Body of pancreas (tissue), 4 donors: ENCODE measurements at regions not wholly inside any gene's neighbourhood (a gene's known extent, or its start where the extent isn't known, plus 50 kb on each side); places are given as distances from the start of the nearest gene placed in this dataset.

Source experiments
- CTCF ChIP-seq, 7 experiments: fragments of 450-650 bp in 4 of 7; fragments of 200-600 bp in 3 of 7; sonication (generic) in 3 of 7; IDR thresholded peaks; one replicate each; pipeline ENCODE4 v1.5.1; 2016 to 2019; ENCODE audit warnings: antibody characterized with exemption in 7 of 7
- POLR2A ChIP-seq, 3 donors: fragments of 450-650 bp; IDR thresholded peaks; one replicate each; pipeline ENCODE4 v1.6.1; 2016; ENCODE audit warnings: antibody characterized with exemption in 3 of 3, mild to moderate bottlenecking in 2 of 3

DNA sequence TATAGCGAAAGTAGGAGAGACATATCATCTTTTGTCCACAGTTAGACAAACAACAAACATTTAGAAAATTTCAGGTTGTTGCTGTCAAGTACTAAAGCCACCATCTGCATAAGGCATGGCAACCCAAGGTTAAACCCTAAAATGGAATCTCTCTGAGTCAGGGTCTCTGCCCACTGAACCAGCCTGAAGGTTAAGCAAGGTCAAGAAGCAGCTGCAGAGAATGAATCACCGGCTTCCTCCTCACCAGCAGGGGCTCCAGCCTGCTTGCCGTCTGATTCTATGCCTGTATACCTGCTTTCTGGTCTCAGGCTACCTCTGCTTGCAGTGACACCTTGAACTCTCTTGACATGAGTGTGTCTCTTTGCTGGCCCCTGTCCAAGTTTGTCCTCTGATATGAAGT, 726.2 kb upstream of the SGCG start:
- TF ChIP-seq POLR2A (IDR thresholded peaks at IDR 0.05) (no peak), CTCF (IDR thresholded peaks at IDR 0.05) (no peak)
